ENCODE measurements at regions not wholly inside any gene's neighbourhood (a gene's known extent, or its start where the extent isn't known, plus 50 kb on each side); places are given as distances from the start of the nearest gene placed in this dataset.
"Not testable (repeated sequence)": the region's sequence is repeated elsewhere in the genome, so short reads cannot be mapped to it uniquely, and the experiment has no call there.

GRCh38 chr9:95573463-95573862 lies 56.7 kb upstream of the PTCH1 start:
- no peak for FAIRE-seq

- FAIRE-seq, result no peak
Measured at GRCh38 chr9:95572381-95573151, 55.8 kb upstream of the PTCH1 start.

DNA sequence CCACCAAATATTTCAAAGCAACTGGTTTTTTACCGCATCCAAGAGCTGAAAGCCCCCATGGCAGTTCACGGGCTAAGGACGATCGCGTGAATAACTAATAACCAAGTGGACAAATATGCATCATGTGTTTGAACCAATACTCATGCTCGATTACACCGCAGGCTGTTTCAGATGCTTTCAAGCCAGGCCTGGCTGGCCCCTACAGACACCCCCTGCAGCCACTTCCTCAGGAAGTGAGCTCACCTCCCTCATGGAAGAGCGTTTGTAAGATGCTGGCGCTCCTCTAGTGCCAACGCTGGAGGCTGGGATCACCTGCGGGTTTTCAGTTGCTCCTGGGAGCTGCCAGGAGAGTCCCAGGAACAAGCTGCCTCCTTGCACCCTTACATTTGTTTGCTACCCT lies 53.9 kb upstream of the PTCH1 start:
- no peak for FAIRE-seq

GRCh38 chr9:95570150-95570549 lies 53.4 kb upstream of the PTCH1 start:
- no peak for FAIRE-seq

- FAIRE-seq, result not testable (repeated sequence)
Measured at GRCh38 chr9:95568735-95569134, 52.0 kb upstream of the PTCH1 start.
